Mesothelial cell of epicardium (in vitro differentiated cells): ENCODE measurements at regions not wholly inside any gene's neighbourhood (a gene's known extent, or its start where the extent isn't known, plus 50 kb on each side); places are given as distances from the start of the nearest gene placed in this dataset.

Experiments used
- DNase-seq, 2 experiments: peaks; one replicate each; pipeline ENCODE4 v3.0.0; 2021; ENCODE audit warnings: low spot score in 2 of 2; ENCODE audit not compliant: unreplicated experiment in 2 of 2
- H3K27ac Mint-ChIP-seq: 2 replicates; pipeline ENCODE4 v1.8.0; 2021; ENCODE audit warnings: mixed read lengths
- H3K27me3 Mint-ChIP-seq: 2 replicates; pipeline ENCODE4 v1.8.0; 2021; ENCODE audit warnings: low read depth, mixed read lengths
- H3K36me3 Mint-ChIP-seq: 2 replicates; pipeline ENCODE4 v1.8.0; 2021; ENCODE audit warnings: mixed read lengths
- H3K4me1 Mint-ChIP-seq: 2 replicates; pipeline ENCODE4 v1.8.0; 2021; ENCODE audit warnings: mixed read lengths
- H3K4me3 Mint-ChIP-seq: 2 replicates; pipeline ENCODE4 v1.8.0; 2021; ENCODE audit warnings: mild to moderate bottlenecking, moderate library complexity, mixed read lengths
- H3K9me3 Mint-ChIP-seq: 2 replicates; pipeline ENCODE4 v1.8.0; 2021; ENCODE audit warnings: mixed read lengths
- TF ChIP-seq, protein P1 (sequence below): fragments of 200-600 bp; sonication (generic); IDR thresholded peaks from one replicate; pipeline ENCODE4 v1.5.0; 2021; ENCODE audit warnings: antibody characterized with exemption; ENCODE audit not compliant: unreplicated experiment

GRCh38 chr15:69754313-69754712, 301.7 kb downstream of the RPLP1 start:
- Mint-ChIP-seq H3K4me1 (peaks cover 7% of the 10 kb centered on the region), H3K36me3 (peaks cover 5% of the 10 kb centered on the region), H3K4me3 (no peak overlapping the region), H3K27me3 (peaks cover 23% of the 10 kb centered on the region), H3K9me3 (peaks cover 15% of the 10 kb centered on the region), H3K27ac (no peak overlapping the region)
- DNase-seq, result no peak
- TF ChIP-seq, protein P1, sequence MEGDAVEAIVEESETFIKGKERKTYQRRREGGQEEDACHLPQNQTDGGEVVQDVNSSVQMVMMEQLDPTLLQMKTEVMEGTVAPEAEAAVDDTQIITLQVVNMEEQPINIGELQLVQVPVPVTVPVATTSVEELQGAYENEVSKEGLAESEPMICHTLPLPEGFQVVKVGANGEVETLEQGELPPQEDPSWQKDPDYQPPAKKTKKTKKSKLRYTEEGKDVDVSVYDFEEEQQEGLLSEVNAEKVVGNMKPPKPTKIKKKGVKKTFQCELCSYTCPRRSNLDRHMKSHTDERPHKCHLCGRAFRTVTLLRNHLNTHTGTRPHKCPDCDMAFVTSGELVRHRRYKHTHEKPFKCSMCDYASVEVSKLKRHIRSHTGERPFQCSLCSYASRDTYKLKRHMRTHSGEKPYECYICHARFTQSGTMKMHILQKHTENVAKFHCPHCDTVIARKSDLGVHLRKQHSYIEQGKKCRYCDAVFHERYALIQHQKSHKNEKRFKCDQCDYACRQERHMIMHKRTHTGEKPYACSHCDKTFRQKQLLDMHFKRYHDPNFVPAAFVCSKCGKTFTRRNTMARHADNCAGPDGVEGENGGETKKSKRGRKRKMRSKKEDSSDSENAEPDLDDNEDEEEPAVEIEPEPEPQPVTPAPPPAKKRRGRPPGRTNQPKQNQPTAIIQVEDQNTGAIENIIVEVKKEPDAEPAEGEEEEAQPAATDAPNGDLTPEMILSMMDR, result no peak

DNA sequence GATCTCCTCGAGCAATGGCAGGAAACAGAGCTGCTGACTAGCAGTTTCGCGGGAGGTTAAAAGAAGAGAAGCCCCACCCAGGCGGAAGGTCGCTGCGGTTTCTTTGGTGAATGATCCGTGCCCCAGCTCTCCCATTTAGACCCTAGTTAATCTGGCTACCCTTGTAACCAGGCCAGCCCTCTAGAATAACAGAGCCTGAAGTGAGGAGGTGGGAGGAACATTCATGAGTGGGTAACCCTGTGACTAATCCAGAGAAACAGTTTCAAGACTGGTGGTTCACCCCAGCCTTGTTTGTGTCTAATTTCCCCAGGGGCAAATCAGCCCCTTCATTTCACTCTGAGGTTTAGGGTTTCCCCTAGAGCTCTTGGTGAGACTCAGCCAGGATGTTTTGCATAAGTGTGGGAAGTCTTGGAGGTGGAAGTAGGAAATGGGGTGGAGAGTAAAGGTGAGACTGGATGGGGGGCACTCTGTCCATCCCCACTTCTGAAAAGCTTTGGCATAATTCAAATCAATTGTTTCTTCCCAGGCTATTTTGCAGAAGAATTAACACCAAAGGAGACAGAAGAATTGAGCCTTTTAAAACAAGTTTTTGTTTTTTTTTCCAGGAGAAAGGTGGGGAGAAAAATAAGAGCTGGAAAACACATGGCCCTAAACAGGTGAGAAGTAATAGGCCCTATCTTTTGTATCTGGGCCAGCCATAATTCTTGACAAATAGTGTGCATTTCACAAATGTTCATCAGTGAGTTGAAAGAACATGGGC, 303.1 kb downstream of the RPLP1 start:
- DNase-seq, result no peak
- H3K9me3 Mint-ChIP-seq, result peaks cover 11% of the 10 kb centered on the region
- H3K36me3 Mint-ChIP-seq, result peaks cover 5% of the 10 kb centered on the region
- H3K27ac Mint-ChIP-seq, result no peak overlapping the region
- H3K4me3 Mint-ChIP-seq, result no peak overlapping the region
- H3K4me1 Mint-ChIP-seq, result peaks cover 13% of the 10 kb centered on the region
- H3K27me3 Mint-ChIP-seq, result peaks cover 31% of the 10 kb centered on the region
- TF ChIP-seq, protein P1, result no peak

DNA sequence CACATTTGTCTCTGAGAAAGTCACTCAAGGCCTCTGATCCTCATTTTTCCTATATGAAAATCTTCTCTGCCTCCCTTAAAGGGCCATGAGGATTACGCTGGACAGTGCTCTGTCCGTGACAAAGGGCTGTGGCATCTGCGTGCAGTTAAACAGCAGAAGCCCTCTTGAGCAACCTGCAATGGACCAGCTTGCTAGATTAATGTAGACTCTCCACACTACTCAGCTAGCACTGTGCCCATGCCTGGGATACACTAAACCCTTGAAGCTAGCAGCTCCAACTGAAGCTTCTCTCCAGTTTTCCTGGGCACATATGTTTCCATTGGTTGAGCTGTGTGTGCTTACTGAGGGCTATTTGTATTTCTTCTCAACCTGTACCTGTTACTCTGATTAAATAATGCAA, 303.8 kb downstream of the RPLP1 start:
- H3K27ac Mint-ChIP-seq, result no peak overlapping the region
- peaks cover 5% of the 10 kb centered on the region for H3K36me3 Mint-ChIP-seq
- TF ChIP-seq, protein P1, result no peak
- peaks cover 16% of the 10 kb centered on the region for H3K4me1 Mint-ChIP-seq
- DNase-seq, result no peak
- H3K9me3 Mint-ChIP-seq, result peaks cover 11% of the 10 kb centered on the region
- no peak overlapping the region for H3K4me3 Mint-ChIP-seq
- peaks cover 36% of the 10 kb centered on the region for H3K27me3 Mint-ChIP-seq

DNA sequence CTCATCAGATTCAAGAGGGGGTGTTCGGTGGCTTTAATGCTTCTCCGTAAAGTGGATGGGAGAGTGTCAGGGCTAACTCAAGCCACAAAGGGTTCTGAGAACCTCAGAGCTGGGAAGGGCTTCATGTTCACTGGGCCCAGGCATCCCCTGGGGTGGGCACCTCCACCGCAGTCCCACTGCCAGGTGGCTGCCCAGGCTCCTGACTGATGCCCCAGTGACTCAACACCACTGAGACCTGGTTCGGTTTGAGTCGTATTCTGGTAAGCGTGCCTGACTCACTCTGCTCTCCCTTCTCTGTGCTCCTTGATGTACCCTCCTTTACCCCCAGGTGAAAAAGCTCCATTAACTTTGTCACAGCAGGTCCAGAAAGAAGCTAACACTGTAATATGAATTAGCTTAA, 304.6 kb downstream of the RPLP1 start:
- Mint-ChIP-seq H3K9me3 (peaks cover 11% of the 10 kb centered on the region), H3K4me1 (peaks cover 13% of the 10 kb centered on the region), H3K36me3 (peaks cover 5% of the 10 kb centered on the region), H3K4me3 (no peak overlapping the region), H3K27ac (no peak overlapping the region), H3K27me3 (peaks cover 39% of the 10 kb centered on the region)
- TF ChIP-seq, protein P1, result no peak
- no peak for DNase-seq

GRCh38 chr15:69758291-69758771, 305.7 kb downstream of the RPLP1 start:
- H3K36me3 Mint-ChIP-seq, result no peaks in the 10 kb centered on the region
- DNase-seq, result no peak
- TF ChIP-seq, protein P1, result no peak
- peaks cover 13% of the 10 kb centered on the region for H3K4me1 Mint-ChIP-seq
- no peak overlapping the region for H3K4me3 Mint-ChIP-seq
- peaks cover 4% of the 10 kb centered on the region for H3K9me3 Mint-ChIP-seq
- H3K27me3 Mint-ChIP-seq, result peaks cover 37% of the 10 kb centered on the region
- H3K27ac Mint-ChIP-seq, result no peak overlapping the region
